ENCODE measurements at regions not wholly inside any gene's neighbourhood (a gene's known extent, or its start where the extent isn't known, plus 50 kb on each side); places are given as distances from the start of the nearest gene placed in this dataset.

- TF ChIP-seq CTCF (IDR thresholded peaks at IDR 0.05) (no peak), POLR2A (IDR thresholded peaks at IDR 0.05) (no peak)
These were observed 117.2 kb upstream of the PMCH start for GRCh38 chr12:102314821-102315220.

Measured in tibial nerve (tissue), 3 donors.